ENCODE measurements at regions not wholly inside any gene's neighbourhood (a gene's known extent, or its start where the extent isn't known, plus 50 kb on each side); places are given as distances from the start of the nearest gene placed in this dataset.

- Histone ChIP-seq H4K20me1 (ENCODE audit: control insufficient read depth, insufficient read depth, low read depth, low read length) (no peaks in the 10 kb centered on the region), H3K9me2 (replicated peaks; ENCODE audit: control insufficient read depth, low read length) (no peaks in the 10 kb centered on the region), H3K36me3 (ENCODE audit: control insufficient read depth, low read length) (no peaks in the 10 kb centered on the region), H3K4me3 (ENCODE audit: low read length) (no peak overlapping the region), H3K9me3 (ENCODE audit: control insufficient read depth, insufficient read depth, low read length) (no peaks in the 10 kb centered on the region), H3K4me2 (ENCODE audit: low read length) (no peak overlapping the region), H3K27me3 (ENCODE audit: control insufficient read depth, low read length) (0 out of 2 replicates have a peak, but pooled peaks cover 3% of the 10 kb centered on the region), H3K79me2 (ENCODE audit: control insufficient read depth, low read length) (no peaks in the 10 kb centered on the region), H3F3A (ENCODE audit: control insufficient read depth, insufficient read depth) (no peaks in the 10 kb centered on the region), H3K27ac (ENCODE audit: low read depth, low read length) (no peak overlapping the region), H3K4me1 (ENCODE audit: control insufficient read depth, low read length) (no peaks in the 10 kb centered on the region)
- TF ChIP-seq EZH2phosphoT487 (IDR thresholded peaks at IDR 0.05; ENCODE audit: borderline replicate concordance, low read length) (no peak), CTCF (IDR thresholded peaks at IDR 0.05; ENCODE audit: low read depth, low read length, poor library complexity, severe bottlenecking) (no peak)
Observed at GRCh38 chr3:64342940-64343688, 117.8 kb upstream of the PRICKLE2 start.

- H3K27me3 ChIP-seq (ENCODE audit: control insufficient read depth, low read length): no peaks in the 10 kb centered on the region
- H3K4me1 ChIP-seq (ENCODE audit: control insufficient read depth, low read length): no peaks in the 10 kb centered on the region
- no peak overlapping the region for H3K4me2 ChIP-seq (ENCODE audit: low read length)
- H3K79me2 ChIP-seq (ENCODE audit: control insufficient read depth, low read length): no peaks in the 10 kb centered on the region
- H3K9me3 ChIP-seq (ENCODE audit: control insufficient read depth, insufficient read depth, low read length): no peaks in the 10 kb centered on the region
- H3K9me2 ChIP-seq (replicated peaks; ENCODE audit: control insufficient read depth, low read length): no peaks in the 10 kb centered on the region
- no peak overlapping the region for H3K27ac ChIP-seq (ENCODE audit: low read depth, low read length)
- TF ChIP-seq CTCF (IDR thresholded peaks at IDR 0.05; ENCODE audit: low read depth, low read length, poor library complexity, severe bottlenecking): no peak
- no peak for TF ChIP-seq EZH2phosphoT487 (IDR thresholded peaks at IDR 0.05; ENCODE audit: borderline replicate concordance, low read length)
- H3F3A ChIP-seq (ENCODE audit: control insufficient read depth, insufficient read depth): no peaks in the 10 kb centered on the region
- H4K20me1 ChIP-seq (ENCODE audit: control insufficient read depth, insufficient read depth, low read depth, low read length): no peaks in the 10 kb centered on the region
- no peak overlapping the region for H3K4me3 ChIP-seq (ENCODE audit: low read length)
- H3K36me3 ChIP-seq (ENCODE audit: control insufficient read depth, low read length): no peaks in the 10 kb centered on the region
Observed at GRCh38 chr3:64341296-64341695, 116.0 kb upstream of the PRICKLE2 start.

- no peaks in the 10 kb centered on the region for H3K4me1 ChIP-seq (ENCODE audit: control insufficient read depth, low read length)
- H4K20me1 ChIP-seq (ENCODE audit: control insufficient read depth, insufficient read depth, low read depth, low read length): no peaks in the 10 kb centered on the region
- no peaks in the 10 kb centered on the region for H3K27me3 ChIP-seq (ENCODE audit: control insufficient read depth, low read length)
- no peaks in the 10 kb centered on the region for H3K9me2 ChIP-seq (replicated peaks; ENCODE audit: control insufficient read depth, low read length)
- H3K4me3 ChIP-seq (ENCODE audit: low read length): no peak overlapping the region
- H3K79me2 ChIP-seq (ENCODE audit: control insufficient read depth, low read length): no peaks in the 10 kb centered on the region
- no peak overlapping the region for H3K27ac ChIP-seq (ENCODE audit: low read depth, low read length)
- no peak overlapping the region for H3K4me2 ChIP-seq (ENCODE audit: low read length)
- H3F3A ChIP-seq (ENCODE audit: control insufficient read depth, insufficient read depth): no peaks in the 10 kb centered on the region
- H3K36me3 ChIP-seq (ENCODE audit: control insufficient read depth, low read length): no peaks in the 10 kb centered on the region
- no peaks in the 10 kb centered on the region for H3K9me3 ChIP-seq (ENCODE audit: control insufficient read depth, insufficient read depth, low read length)
- no peak for TF ChIP-seq EZH2phosphoT487 (IDR thresholded peaks at IDR 0.05; ENCODE audit: borderline replicate concordance, low read length)
- no peak for TF ChIP-seq CTCF (IDR thresholded peaks at IDR 0.05; ENCODE audit: low read depth, low read length, poor library complexity, severe bottlenecking)
Observed at GRCh38 chr3:64340641-64341101, 115.4 kb upstream of the PRICKLE2 start.
